ENCODE measurements at regions not wholly inside any gene's neighbourhood (a gene's known extent, or its start where the extent isn't known, plus 50 kb on each side); places are given as distances from the start of the nearest gene placed in this dataset.

DNA sequence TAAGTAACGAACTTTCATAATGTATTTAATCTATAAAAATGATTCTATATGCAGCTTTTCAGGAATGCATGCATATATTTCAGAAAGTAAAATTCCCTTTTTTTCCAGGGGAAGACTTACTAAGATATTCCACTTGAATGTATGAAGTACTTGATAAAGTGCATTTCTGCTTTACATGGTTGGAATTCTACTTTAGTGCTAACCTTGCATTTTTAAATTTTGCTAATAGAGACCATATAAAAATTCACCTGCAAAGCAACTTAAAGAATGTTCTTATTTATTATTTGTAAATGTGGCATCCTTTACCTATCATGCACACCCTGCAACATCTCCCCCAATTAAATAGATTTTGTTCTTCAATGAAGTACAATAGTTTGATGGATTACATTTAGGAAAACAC is 392.8 kb downstream of the KCNJ2 start:
- no peaks in the 10 kb centered on the region for H4K20me1 ChIP-seq (ENCODE audit: insufficient read depth)
- no peak overlapping the region for H2AFZ ChIP-seq
- H3K4me1 ChIP-seq (replicated peaks; ENCODE audit: insufficient read depth), result no peaks in the 10 kb centered on the region
- no peaks in the 10 kb centered on the region for H3K79me2 ChIP-seq (ENCODE audit: low read depth)
- H3K36me3 ChIP-seq (ENCODE audit: low read depth), result no peaks in the 10 kb centered on the region
- ChIA-PET POLR2A (ENCODE audit: unreplicated experiment) (interaction anchor here (0.6 kb wide), 1 partner anchor 50 kb away, joined by 5 read pairs; no protein-coding TSS in a partner anchor), CTCF (no interaction called here)
- no peaks in the 10 kb centered on the region for H3F3A ChIP-seq (ENCODE audit: insufficient read depth, low read depth)
- no peak for TF ChIP-seq EZH2 (IDR thresholded peaks at IDR 0.05; ENCODE audit: low read depth)
- TF ChIP-seq, protein P1, sequence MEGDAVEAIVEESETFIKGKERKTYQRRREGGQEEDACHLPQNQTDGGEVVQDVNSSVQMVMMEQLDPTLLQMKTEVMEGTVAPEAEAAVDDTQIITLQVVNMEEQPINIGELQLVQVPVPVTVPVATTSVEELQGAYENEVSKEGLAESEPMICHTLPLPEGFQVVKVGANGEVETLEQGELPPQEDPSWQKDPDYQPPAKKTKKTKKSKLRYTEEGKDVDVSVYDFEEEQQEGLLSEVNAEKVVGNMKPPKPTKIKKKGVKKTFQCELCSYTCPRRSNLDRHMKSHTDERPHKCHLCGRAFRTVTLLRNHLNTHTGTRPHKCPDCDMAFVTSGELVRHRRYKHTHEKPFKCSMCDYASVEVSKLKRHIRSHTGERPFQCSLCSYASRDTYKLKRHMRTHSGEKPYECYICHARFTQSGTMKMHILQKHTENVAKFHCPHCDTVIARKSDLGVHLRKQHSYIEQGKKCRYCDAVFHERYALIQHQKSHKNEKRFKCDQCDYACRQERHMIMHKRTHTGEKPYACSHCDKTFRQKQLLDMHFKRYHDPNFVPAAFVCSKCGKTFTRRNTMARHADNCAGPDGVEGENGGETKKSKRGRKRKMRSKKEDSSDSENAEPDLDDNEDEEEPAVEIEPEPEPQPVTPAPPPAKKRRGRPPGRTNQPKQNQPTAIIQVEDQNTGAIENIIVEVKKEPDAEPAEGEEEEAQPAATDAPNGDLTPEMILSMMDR (conservative IDR thresholded peaks at IDR 0.05), result no peak
- no peak overlapping the region for H3K27ac ChIP-seq
- BruUV-seq (replicated peaks), result no TSS peak
- no peaks in the 10 kb centered on the region for H3K9me2 ChIP-seq (ENCODE audit: insufficient read depth)
- no peak overlapping the region for H3K4me2 ChIP-seq
- no peak for DNase-seq
- H3K27me3 ChIP-seq (ENCODE audit: insufficient read depth, low read depth), result no peaks in the 10 kb centered on the region
- intact Hi-C loops (cut with micrococcal nuclease; ENCODE audit: unreplicated experiment), result no loop called here
- H3K4me3 ChIP-seq, result no peak overlapping the region
- H3K9me3 ChIP-seq (ENCODE audit: insufficient read depth, low read depth), result no peaks in the 10 kb centered on the region

DNA sequence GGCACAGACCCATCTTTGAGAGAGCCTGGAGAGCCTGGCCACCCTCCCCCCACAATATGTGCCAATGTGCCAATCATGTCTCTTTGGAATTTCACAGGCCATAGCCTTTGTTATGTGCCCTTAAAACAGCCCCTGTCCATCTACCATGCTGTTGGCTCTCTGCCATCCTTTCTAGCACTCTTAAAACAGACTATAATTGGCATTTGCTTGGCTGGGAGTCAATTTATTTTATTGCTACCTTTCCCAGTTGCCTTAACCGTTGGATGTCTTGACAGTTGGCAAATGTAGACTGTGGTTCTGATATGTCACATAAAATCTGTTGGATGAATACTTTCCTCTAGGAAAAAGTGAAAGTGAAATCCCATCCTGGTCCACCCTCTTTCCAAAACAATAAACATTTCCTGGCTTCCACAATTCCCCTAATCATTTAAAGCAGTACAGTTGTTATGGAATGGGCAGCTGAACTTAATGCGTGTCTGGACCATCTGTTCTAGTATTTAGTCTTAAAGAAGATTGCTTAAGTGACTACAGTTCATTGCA is 394.0 kb downstream of the KCNJ2 start:
- Histone ChIP-seq H3F3A (ENCODE audit: insufficient read depth, low read depth) (no peaks in the 10 kb centered on the region), H3K9me3 (ENCODE audit: insufficient read depth, low read depth) (no peaks in the 10 kb centered on the region), H3K9me2 (ENCODE audit: insufficient read depth) (no peaks in the 10 kb centered on the region), H3K4me1 (replicated peaks; ENCODE audit: insufficient read depth) (no peaks in the 10 kb centered on the region), H4K20me1 (ENCODE audit: insufficient read depth) (no peaks in the 10 kb centered on the region), H3K4me3 (no peak overlapping the region), H3K27ac (no peak overlapping the region), H3K4me2 (no peak overlapping the region), H3K36me3 (ENCODE audit: low read depth) (no peaks in the 10 kb centered on the region), H3K27me3 (ENCODE audit: insufficient read depth, low read depth) (no peaks in the 10 kb centered on the region), H2AFZ (no peak overlapping the region), H3K79me2 (ENCODE audit: low read depth) (no peaks in the 10 kb centered on the region)
- BruUV-seq (replicated peaks), result no TSS peak
- intact Hi-C loops (cut with micrococcal nuclease; ENCODE audit: unreplicated experiment), result no loop called here
- DNase-seq, result no peak
- ChIA-PET POLR2A (ENCODE audit: unreplicated experiment) (no interaction called here), CTCF (no interaction called here)
- TF ChIP-seq, protein P1 (conservative IDR thresholded peaks at IDR 0.05), result no peak
- no peak for TF ChIP-seq EZH2 (IDR thresholded peaks at IDR 0.05; ENCODE audit: low read depth)

DNA sequence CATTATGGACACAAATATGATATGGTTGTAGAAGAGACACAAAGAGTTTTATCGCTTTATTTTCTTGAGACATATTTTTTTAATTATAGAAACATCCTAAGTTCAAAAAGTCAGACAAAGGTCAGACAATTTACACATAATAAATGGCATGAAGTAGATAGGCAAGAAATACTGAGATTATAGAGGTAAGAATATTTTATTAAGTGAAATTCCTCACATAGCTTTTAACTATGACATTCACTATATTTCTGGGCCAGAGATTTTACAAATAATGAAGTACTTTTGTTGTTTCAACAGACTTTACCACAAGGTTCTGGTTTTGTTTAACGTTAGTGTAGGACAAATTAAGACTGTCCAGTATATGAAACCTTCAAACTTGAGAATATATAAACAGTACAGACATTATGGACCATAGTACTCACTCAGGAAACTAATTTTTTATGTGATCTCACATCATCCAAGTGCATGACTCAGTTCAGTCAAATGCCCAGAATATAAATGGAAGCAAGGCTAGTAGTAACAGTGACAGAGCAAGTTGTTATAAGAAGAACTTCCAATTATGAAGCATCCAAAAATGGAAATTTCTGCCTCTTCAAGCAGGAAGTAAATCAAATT is 394.8 kb downstream of the KCNJ2 start:
- H3K9me2 ChIP-seq (ENCODE audit: insufficient read depth), result no peaks in the 10 kb centered on the region
- POLR2A ChIA-PET (ENCODE audit: unreplicated experiment), result no interaction called here
- DNase-seq, result no peak
- H4K20me1 ChIP-seq (ENCODE audit: insufficient read depth), result no peaks in the 10 kb centered on the region
- H2AFZ ChIP-seq, result no peak overlapping the region
- intact Hi-C loops (cut with micrococcal nuclease; ENCODE audit: unreplicated experiment), result no loop called here
- H3K4me2 ChIP-seq, result no peak overlapping the region
- H3F3A ChIP-seq (ENCODE audit: insufficient read depth, low read depth), result no peaks in the 10 kb centered on the region
- no peak overlapping the region for H3K27ac ChIP-seq
- no peaks in the 10 kb centered on the region for H3K36me3 ChIP-seq (ENCODE audit: low read depth)
- TF ChIP-seq, protein P1 (conservative IDR thresholded peaks at IDR 0.05), result no peak
- TF ChIP-seq EZH2 (IDR thresholded peaks at IDR 0.05; ENCODE audit: low read depth), result no peak
- CTCF ChIA-PET, result no interaction called here
- no peak overlapping the region for H3K4me3 ChIP-seq
- H3K27me3 ChIP-seq (ENCODE audit: insufficient read depth, low read depth), result no peaks in the 10 kb centered on the region
- no peaks in the 10 kb centered on the region for H3K4me1 ChIP-seq (replicated peaks; ENCODE audit: insufficient read depth)
- BruUV-seq (replicated peaks), result no TSS peak
- H3K9me3 ChIP-seq (ENCODE audit: insufficient read depth, low read depth), result no peaks in the 10 kb centered on the region
- H3K79me2 ChIP-seq (ENCODE audit: low read depth), result no peaks in the 10 kb centered on the region

All from PC-9 (cell line).